GM18873 (cell line): ENCODE measurements at regions not wholly inside any gene's neighbourhood (a gene's known extent, or its start where the extent isn't known, plus 50 kb on each side); places are given as distances from the start of the nearest gene placed in this dataset.

ENCODE experiments used
- ATAC-seq: cut with Tn5 transposase; IDR thresholded peaks from one replicate; pipeline ENCODE4 v1.9.1; 2021; ENCODE audit warnings: mild to moderate bottlenecking, moderate library complexity, moderate number of reproducible peaks; ENCODE audit not compliant: unreplicated experiment, low FRiP score

GRCh38 chr14:25222256-25222655, 172.3 kb upstream of the STXBP6 start:
- no peak for ATAC-seq

- ATAC-seq, result no peak
Measured at GRCh38 chr14:25220514-25220913, 170.6 kb upstream of the STXBP6 start.

- no peak for ATAC-seq
Measured at GRCh38 chr14:25215607-25216006, 165.7 kb upstream of the STXBP6 start.

GRCh38 chr14:25197885-25198284, 147.9 kb upstream of the STXBP6 start:
- no peak for ATAC-seq

- ATAC-seq, result no peak
Measured at GRCh38 chr14:25180221-25180620, 130.3 kb upstream of the STXBP6 start.

GRCh38 chr14:25178255-25178654, 128.3 kb upstream of the STXBP6 start:
- no peak for ATAC-seq

- ATAC-seq, result peak; percentile 53
Measured at GRCh38 chr14:25150934-25151790, 101.2 kb upstream of the STXBP6 start.

GRCh38 chr14:25150401-25150800, 100.5 kb upstream of the STXBP6 start:
- no peak for ATAC-seq

- ATAC-seq, result no peak
Measured at GRCh38 chr14:25140411-25140810, 90.5 kb upstream of the STXBP6 start.

- ATAC-seq, result no peak
Measured at GRCh38 chr14:25136811-25137210, 86.9 kb upstream of the STXBP6 start.

GRCh38 chr14:25134184-25134583, 84.2 kb upstream of the STXBP6 start:
- ATAC-seq, result no peak

GRCh38 chr14:25132732-25133422, 82.9 kb upstream of the STXBP6 start:
- ATAC-seq, result peak; percentile 79

GRCh38 chr14:25132094-25132493, 82.1 kb upstream of the STXBP6 start:
- no peak for ATAC-seq

GRCh38 chr14:25122843-25123242, 72.9 kb upstream of the STXBP6 start:
- no peak for ATAC-seq

- no peak for ATAC-seq
Measured at GRCh38 chr14:25122211-25122610, 72.3 kb upstream of the STXBP6 start.

GRCh38 chr14:25121337-25122129, 71.6 kb upstream of the STXBP6 start:
- no peak for ATAC-seq

- no peak for ATAC-seq
Measured at GRCh38 chr14:25120261-25120660, 70.3 kb upstream of the STXBP6 start.

GRCh38 chr14:25118671-25119070, 68.7 kb upstream of the STXBP6 start:
- no peak for ATAC-seq

GRCh38 chr14:25117342-25117741, 67.4 kb upstream of the STXBP6 start:
- no peak for ATAC-seq

GRCh38 chr14:25116607-25117006, 66.7 kb upstream of the STXBP6 start:
- no peak for ATAC-seq

GRCh38 chr14:25113394-25113793, 63.4 kb upstream of the STXBP6 start:
- ATAC-seq, result no peak
